H1 (cell line): ENCODE measurements at regions not wholly inside any gene's neighbourhood (a gene's known extent, or its start where the extent isn't known, plus 50 kb on each side); places are given as distances from the start of the nearest gene placed in this dataset.

Experiments used
- CTCF ChIA-PET: fragments of 300-600 bp; sonication (Branson Sonifier 250); formaldehyde crosslinking; loops from one replicate; lab custom pipeline; 2021; ENCODE audit not compliant: partially characterized antibody; lab: Charles Lee
- POLR2A ChIA-PET: fragments of 300-600 bp; sonication (Branson Sonifier 250); formaldehyde crosslinking; loops from one replicate; lab custom pipeline; 2021; ENCODE audit warnings: inconsistent platforms; ENCODE audit not compliant: partially characterized antibody; lab: Charles Lee
- DNase-seq, 2 experiments: peaks; one replicate each; pipeline versions ENCODE4 v3.0.0 to v3.0.0-alpha.2; 2010 to 2022; ENCODE audit warnings: low spot score in 2 of 2, low read depth in 1 of 2, mixed read lengths in 1 of 2
- FAIRE-seq: peaks from 2 replicates; lab custom pipeline; 2011; peaks lifted over from hg19 to GRCh38; lab: Jason Lieb, UNC
- H2AFZ ChIP-seq: 2 replicates; pipeline ENCODE4 v1.8.1; 2012; ENCODE audit warnings: low read length, inconsistent platforms
- H2AK5ac ChIP-seq: 2 replicates; pipeline ENCODE4 v1.6.1; 2013; ENCODE audit warnings: low read depth, low read length
- H2BK120ac ChIP-seq: replicated peaks from 2 replicates; pipeline ENCODE3; 2013; ENCODE audit warnings: low read depth, low read length, inconsistent platforms
- H2BK12ac ChIP-seq: 2 replicates; pipeline ENCODE4 v1.6.1; 2013; ENCODE audit warnings: low read depth, low read length
- H2BK15ac ChIP-seq: 2 replicates; pipeline ENCODE4 v1.6.1; 2013; ENCODE audit warnings: low read length
- H2BK20ac ChIP-seq: 2 replicates; pipeline ENCODE4 v1.6.1; 2013; ENCODE audit warnings: low read length
- H2BK5ac ChIP-seq: 2 replicates; pipeline ENCODE4 v1.6.1; 2013; ENCODE audit warnings: low read depth, low read length
- H3K14ac ChIP-seq: 2 replicates; pipeline ENCODE4 v1.6.1; 2013; ENCODE audit warnings: inconsistent platforms; ENCODE audit not compliant: insufficient read length
- H3K18ac ChIP-seq: 2 replicates; pipeline ENCODE4 v1.6.1; 2013; ENCODE audit warnings: low read length; ENCODE audit errors: extremely low read depth
- H3K23ac ChIP-seq: 2 replicates; pipeline ENCODE4 v1.6.1; 2013; ENCODE audit warnings: inconsistent platforms; ENCODE audit not compliant: insufficient read length
- H3K23me2 ChIP-seq: 2 replicates; pipeline ENCODE4 v1.6.1; 2013; ENCODE audit warnings: low read depth, low read length
- H3K27ac ChIP-seq: 2 replicates; pipeline ENCODE4 v1.6.1; 2011; ENCODE audit warnings: low read depth, low read length, inconsistent platforms
- H3K27me3 ChIP-seq, 4 experiments: replicated peaks in 1 of 4; 1 replicate in 1 of 4; 2 replicates in 3 of 4; pipeline versions ENCODE4 v1.6.1 to v1.8.1; 2011 to 2013; ENCODE audit warnings: low read length in 3 of 4, mild to moderate bottlenecking in 3 of 4, inconsistent platforms in 2 of 4, mixed read lengths in 2 of 4, moderate library complexity in 1 of 4; ENCODE audit not compliant: control insufficient read depth in 3 of 4, insufficient read depth in 3 of 4; ENCODE audit errors: extremely low read depth in 1 of 4
- H3K36me3 ChIP-seq, 4 experiments: 2 replicates each; pipeline versions ENCODE4 v1.6.1 to v1.8.1; 2011 to 2013; ENCODE audit warnings: mild to moderate bottlenecking in 4 of 4, low read length in 3 of 4, moderate library complexity in 2 of 4, control low read depth in 1 of 4, inconsistent platforms in 1 of 4; ENCODE audit not compliant: insufficient read depth in 4 of 4, control insufficient read depth in 2 of 4
- H3K4ac ChIP-seq: replicated peaks from 2 replicates; pipeline ENCODE3; 2013; ENCODE audit warnings: low read length, low read depth, mixed read lengths, inconsistent platforms; ENCODE audit not compliant: insufficient read length
- H3K4me1 ChIP-seq, 4 experiments: replicated peaks in 1 of 4; 1 replicate in 1 of 4; 2 replicates in 3 of 4; pipeline versions ENCODE4 v1.6.1 to v1.8.1; 2011 to 2013; ENCODE audit warnings: low read length in 3 of 4, inconsistent platforms in 2 of 4, mixed read lengths in 1 of 4; ENCODE audit not compliant: insufficient read depth in 4 of 4, control insufficient read depth in 3 of 4
- H3K4me2 ChIP-seq, 2 experiments: 2 replicates each; pipeline versions ENCODE4 v1.6.1 to v1.8.1; 2011 to 2013; ENCODE audit warnings: low read depth in 2 of 2, low read length in 2 of 2, control low read depth in 1 of 2, inconsistent platforms in 1 of 2, mild to moderate bottlenecking in 1 of 2; ENCODE audit not compliant: insufficient read depth in 1 of 2
- H3K4me3 ChIP-seq, 4 experiments: fragments of 200-600, 300-600 bp in 1 of 4; sonication (generic), shearing (Covaris generic), sonication (Bioruptor Twin) in 1 of 4; 2 replicates each; pipeline versions ENCODE4 v1.5.1 to v1.8.1; 2011 to 2016; ENCODE audit warnings: low read length in 4 of 4, low read depth in 3 of 4, control low read depth in 2 of 4, inconsistent platforms in 2 of 4, mild to moderate bottlenecking in 2 of 4, mixed read lengths in 1 of 4, moderate library complexity in 1 of 4; ENCODE audit not compliant: insufficient read depth in 2 of 4; ENCODE audit errors: extremely low read depth in 1 of 4
- H3K56ac ChIP-seq: replicated peaks from 2 replicates; pipeline ENCODE3; 2013; ENCODE audit warnings: low read depth, mild to moderate bottlenecking, mixed read lengths, low read length, inconsistent platforms; ENCODE audit not compliant: insufficient read length
- H3K79me1 ChIP-seq: 2 replicates; pipeline ENCODE4 v1.6.1; 2013; ENCODE audit warnings: low read depth, low read length, control low read depth
- H3K79me2 ChIP-seq, 2 experiments: 2 replicates each; pipeline versions ENCODE4 v1.6.1 to v1.8.1; 2012 to 2013; ENCODE audit warnings: low read length in 2 of 2, mild to moderate bottlenecking in 2 of 2, inconsistent platforms in 1 of 2; ENCODE audit not compliant: insufficient read depth in 2 of 2, control insufficient read depth in 1 of 2
- H3K9ac ChIP-seq, 4 experiments: replicated peaks in 1 of 4; 1 replicate in 1 of 4; 2 replicates in 3 of 4; pipeline versions ENCODE4 v1.6.1 to v1.8.1; 2011 to 2013; ENCODE audit warnings: low read depth in 3 of 4, low read length in 3 of 4, control low read depth in 2 of 4, mild to moderate bottlenecking in 2 of 4, moderate library complexity in 2 of 4, inconsistent platforms in 1 of 4; ENCODE audit errors: extremely low read depth in 1 of 4
- H3K9me3 ChIP-seq, 2 experiments: 2 replicates each; pipeline versions ENCODE4 v1.6.1 to v1.8.1; 2012 to 2013; ENCODE audit warnings: mild to moderate bottlenecking in 2 of 2, moderate library complexity in 2 of 2, control low read depth in 1 of 2, inconsistent platforms in 1 of 2, low read depth in 1 of 2, low read length in 1 of 2, mixed read lengths in 1 of 2; ENCODE audit not compliant: insufficient read depth in 2 of 2
- H4K20me1 ChIP-seq, 2 experiments: replicated peaks in 1 of 2; 2 replicates each; pipeline versions ENCODE3 to v1.8.1; 2011 to 2013; ENCODE audit warnings: inconsistent platforms in 2 of 2, low read length in 2 of 2, mild to moderate bottlenecking in 1 of 2; ENCODE audit not compliant: insufficient read depth in 2 of 2, control insufficient read depth in 1 of 2
- H4K5ac ChIP-seq: 2 replicates; pipeline ENCODE4 v1.6.1; 2013; ENCODE audit warnings: low read length, low read depth, mixed read lengths, inconsistent platforms; ENCODE audit not compliant: insufficient read length
- H4K8ac ChIP-seq: 2 replicates; pipeline ENCODE4 v1.8.0; 2013; ENCODE audit warnings: mild to moderate bottlenecking, moderate library complexity, low read length, inconsistent platforms; ENCODE audit not compliant: insufficient read depth; ENCODE audit errors: extremely low read depth
- H4K91ac ChIP-seq: replicated peaks from 2 replicates; pipeline ENCODE3; 2013; ENCODE audit warnings: low read length, mixed read lengths, inconsistent platforms; ENCODE audit not compliant: insufficient read length
- HDAC2 ChIP-seq, 2 experiments: fragments of 300-600 bp in 1 of 2; sonication (generic) in 1 of 2; IDR thresholded peaks; 2 replicates each; pipeline ENCODE4 v1.6.1; 2011 to 2012; ENCODE audit warnings: low read depth in 2 of 2, low read length in 2 of 2, mild to moderate bottlenecking in 2 of 2, moderate library complexity in 2 of 2, borderline replicate concordance in 1 of 2, inconsistent platforms in 1 of 2
- HDAC6 ChIP-seq: IDR thresholded peaks from one replicate; pipeline ENCODE4 v1.7.1; 2012; ENCODE audit warnings: low read depth, mild to moderate bottlenecking, inconsistent platforms, low read length, moderate library complexity
- JUN ChIP-seq: IDR thresholded peaks from 2 replicates; pipeline ENCODE4 v1.6.1; 2011; ENCODE audit warnings: low read depth, mild to moderate bottlenecking, improper control_type of control experiment, low read length
- JUND ChIP-seq: IDR thresholded peaks from 2 replicates; pipeline ENCODE4 v1.6.1; 2011; ENCODE audit warnings: mild to moderate bottlenecking, improper control_type of control experiment, low read length
- PHF8 ChIP-seq: fragments of 200-600 bp; sonication (generic); conservative IDR thresholded peaks from 2 replicates; pipeline ENCODE4 v1.7.1; 2012; ENCODE audit warnings: low read depth, mild to moderate bottlenecking, inconsistent platforms, low read length, moderate library complexity
- POLR2A ChIP-seq, 2 experiments: IDR thresholded peaks; 1 replicate in 1 of 2; 2 replicates in 1 of 2; pipeline ENCODE4 v1.6.1; 2011; ENCODE audit warnings: low read depth in 2 of 2, low read length in 2 of 2, mild to moderate bottlenecking in 2 of 2; ENCODE audit errors: control extremely low read depth in 1 of 2
- RAD21 ChIP-seq, 2 experiments: IDR thresholded peaks in 1 of 2; conservative IDR thresholded peaks in 1 of 2; 2 replicates each; pipeline ENCODE4 v1.6.1; 2011; ENCODE audit warnings: low read depth in 2 of 2, low read length in 2 of 2, improper control_type of control experiment in 1 of 2, inconsistent platforms in 1 of 2, mild to moderate bottlenecking in 1 of 2, moderate library complexity in 1 of 2
- RBBP5 ChIP-seq: IDR thresholded peaks from 2 replicates; pipeline ENCODE4 v1.7.1; 2012; ENCODE audit warnings: low read depth, mild to moderate bottlenecking, inconsistent platforms, low read length, moderate library complexity, borderline replicate concordance
- RXRA ChIP-seq: IDR thresholded peaks from 2 replicates; pipeline ENCODE4 v1.6.1; 2011; ENCODE audit warnings: low read depth, mild to moderate bottlenecking, low read length, moderate library complexity; ENCODE audit not compliant: insufficient read depth
- SAP30 ChIP-seq: fragments of 300-600 bp; sonication (generic); IDR thresholded peaks from 2 replicates; pipeline ENCODE4 v1.7.1; 2012; ENCODE audit warnings: low read length, moderate library complexity, mild to moderate bottlenecking, inconsistent platforms; ENCODE audit not compliant: insufficient read depth, insufficient replicate concordance
- SIRT6 ChIP-seq: IDR thresholded peaks from one replicate; pipeline ENCODE4 v1.7.1; 2012; ENCODE audit warnings: low read length, inconsistent platforms
- SIX5 ChIP-seq: IDR thresholded peaks from 2 replicates; pipeline ENCODE4 v1.6.1; 2011; ENCODE audit warnings: mild to moderate bottlenecking, low read depth, low read length
- SP4 ChIP-seq: IDR thresholded peaks from 2 replicates; pipeline ENCODE4 v1.6.1; 2012; ENCODE audit warnings: low read length, inconsistent platforms
- USF2 ChIP-seq: IDR thresholded peaks from 2 replicates; pipeline ENCODE4 v1.6.1; 2011; ENCODE audit warnings: low read length, improper control_type of control experiment
- WGBS, 2 experiments: shearing (Covaris generic) in 1 of 2; methylation state at CpG; one replicate each; pipeline versions ENCODE4 v1.1.6 to v1.1.7; 2013 to 2015; ENCODE audit warnings: low lambda C conversion rate in 2 of 2, mixed read lengths in 2 of 2, inconsistent platforms in 1 of 2, low coverage in 1 of 2, missing lambda C conversion rate in 1 of 2; ENCODE audit not compliant: insufficient replicate concordance in 2 of 2, insufficient coverage in 1 of 2, insufficient read length in 1 of 2; ENCODE audit errors: extremely low coverage in 1 of 2, missing lambda C conversion rate in 1 of 2; 5-methylcytosine and 5-hydroxymethylcytosine counted together

DNA sequence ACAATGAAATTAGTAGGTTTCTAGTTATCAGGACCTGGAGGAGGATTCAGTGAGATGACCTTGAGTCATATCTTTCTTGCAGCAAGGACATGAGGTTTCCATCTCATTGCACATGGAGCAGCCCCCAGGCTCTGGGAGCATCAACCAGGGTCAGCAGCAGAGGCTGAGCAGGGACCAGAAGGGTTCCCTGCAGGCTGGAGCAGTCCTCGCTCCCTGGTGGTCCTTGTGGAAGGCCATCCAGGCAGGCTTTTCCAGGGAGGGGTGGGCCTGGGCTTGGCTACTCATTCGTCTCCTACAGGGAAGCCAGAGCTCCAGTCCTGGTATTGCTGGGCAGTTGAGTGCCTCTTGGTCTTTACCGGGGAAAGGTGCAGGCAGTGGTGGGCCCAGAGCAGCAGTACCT is 587.5 kb downstream of the GLRX3 start:
- no peak overlapping the region for H4K5ac ChIP-seq
- H3K27me3 ChIP-seq, result no peaks in the 10 kb centered on the region; a peak in 1 of 7 replicates
- H3K18ac ChIP-seq, result no peak overlapping the region
- H2BK12ac ChIP-seq, result no peak overlapping the region
- no peak overlapping the region for H2AK5ac ChIP-seq
- H3K79me1 ChIP-seq, result no peaks in the 10 kb centered on the region
- H3K9me3 ChIP-seq, result no peaks in the 10 kb centered on the region
- CTCF ChIA-PET, result interaction anchor here (1.2 to 1.3 kb wide), 2 partner anchors 9 to 174 kb away, joined by 3 read pairs; no protein-coding TSS in a partner anchor
- DNase-seq (no peak), FAIRE-seq (no peak)
- POLR2A ChIA-PET, result no interaction called here
- no peak overlapping the region for H2BK20ac ChIP-seq
- H3K56ac ChIP-seq, result no peak overlapping the region
- no peak overlapping the region for H3K4me2 ChIP-seq
- H2BK5ac ChIP-seq, result no peak overlapping the region
- H3K36me3 ChIP-seq, result no peaks in the 10 kb centered on the region
- H3K23ac ChIP-seq, result no peak overlapping the region
- no peak overlapping the region for H2BK120ac ChIP-seq
- H3K4me3 ChIP-seq, result no peak overlapping the region
- H3K23me2 ChIP-seq, result peaks cover 3% of the 10 kb centered on the region; the same call in 1 of the 2 replicates
- H2AFZ ChIP-seq, result no peak overlapping the region
- H3K27ac ChIP-seq, result no peak overlapping the region
- H3K9ac ChIP-seq, result no peak overlapping the region
- H4K91ac ChIP-seq, result no peak overlapping the region
- WGBS, 2 experiments, result 98% methylated on average over 3 of the region's 3 CpGs; no CpG with 5 or more reads in 1 of the 2 experiments
- H3K4me1 ChIP-seq, result no peaks in the 10 kb centered on the region
- H3K14ac ChIP-seq, result no peak overlapping the region
- H3K4ac ChIP-seq, result no peak overlapping the region
- no peak overlapping the region for H2BK15ac ChIP-seq
- H4K20me1 ChIP-seq, result no peaks in the 10 kb centered on the region
- H4K8ac ChIP-seq, result no peak overlapping the region
- no peaks in the 10 kb centered on the region for H3K79me2 ChIP-seq
- TF ChIP-seq HDAC2 (IDR thresholded peaks at IDR 0.05; ENCODE audit: borderline replicate concordance in 1 of 2, low read depth in 2 of 2, low read length in 2 of 2), result no peak
- TF ChIP-seq JUN, result no peak
- no peak for TF ChIP-seq SIRT6
- TF ChIP-seq SIX5, result no peak
- no peak for TF ChIP-seq RAD21 (IDR thresholded peaks at IDR 0.05 in 1 of 2, conservative IDR thresholded peaks at IDR 0.05 in 1 of 2; ENCODE audit: low read depth in 2 of 2, low read length in 2 of 2)
- no peak for TF ChIP-seq POLR2A (IDR thresholded peaks at IDR 0.05; ENCODE audit: control extremely low read depth in 1 of 2, low read depth in 2 of 2, low read length in 2 of 2)
- no peak for TF ChIP-seq HDAC6
- TF ChIP-seq RXRA, result no peak
- TF ChIP-seq PHF8, result no peak
- TF ChIP-seq JUND, result no peak
- no peak for TF ChIP-seq SP4
- TF ChIP-seq USF2, result no peak
- no peak for TF ChIP-seq SAP30
- TF ChIP-seq RBBP5, result no peak
